GM23338 (cell line): ENCODE measurements at regions not wholly inside any gene's neighbourhood (a gene's known extent, or its start where the extent isn't known, plus 50 kb on each side); places are given as distances from the start of the nearest gene placed in this dataset.

Experiments used
- ATAC-seq: fragments of 200-7000 bp; cut with Tn5 transposase; 3 replicates; pipeline ENCODE4 v1.9.1; 2020
- DNase-seq: peaks from one replicate; pipeline ENCODE4 v3.0.0-alpha.2; 2015; ENCODE audit warnings: low spot score
- H2AFZ ChIP-seq: fragments of 200-600 bp; sonication (generic); 2 replicates; pipeline ENCODE4 v1.8.0; 2016; ENCODE audit warnings: antibody characterized with exemption, mild to moderate bottlenecking, moderate library complexity
- H3F3A ChIP-seq: fragments of 200-600 bp; sonication (generic); replicated peaks from 2 replicates; pipeline ENCODE4 v1.8.0; 2017; ENCODE audit warnings: antibody characterized with exemption, mixed run types, low read depth
- H3K27ac ChIP-seq: fragments of 200-600 bp; sonication (generic); 2 replicates; pipeline ENCODE4 v1.6.1; 2016; ENCODE audit warnings: low read depth
- H3K27me3 ChIP-seq: fragments of 200-600 bp; sonication (generic); 2 replicates; pipeline ENCODE4 v1.8.0; 2016; ENCODE audit warnings: mild to moderate bottlenecking, mixed run types, moderate library complexity; ENCODE audit not compliant: insufficient read depth
- H3K36me3 ChIP-seq: fragments of 200-600 bp; sonication (generic); 2 replicates; pipeline ENCODE4 v1.8.0; 2016; ENCODE audit warnings: mild to moderate bottlenecking; ENCODE audit not compliant: insufficient read depth
- H3K4me1 ChIP-seq: fragments of 200-600 bp; sonication (generic); 2 replicates; pipeline ENCODE4 v1.8.0; 2016; ENCODE audit warnings: mild to moderate bottlenecking, moderate library complexity; ENCODE audit not compliant: insufficient read depth
- H3K4me2 ChIP-seq: fragments of 200-600 bp; sonication (generic); 2 replicates; pipeline ENCODE4 v1.7.1; 2017; ENCODE audit warnings: mixed run types
- H3K4me3 ChIP-seq: fragments of 200-600 bp; sonication (generic); 2 replicates; pipeline ENCODE4 v1.6.1; 2016; ENCODE audit warnings: mixed run types
- H3K79me2 ChIP-seq: fragments of 200-600 bp; sonication (generic); replicated peaks from 2 replicates; pipeline ENCODE4 v1.8.0; 2017; ENCODE audit warnings: mild to moderate bottlenecking; ENCODE audit not compliant: insufficient read depth
- H3K9me2 ChIP-seq: fragments of 200-600 bp; sonication (generic); 2 replicates; pipeline ENCODE4 v1.8.0; 2017; ENCODE audit not compliant: insufficient read depth
- H4K20me1 ChIP-seq: fragments of 200-600 bp; sonication (generic); replicated peaks from 2 replicates; pipeline ENCODE4 v1.8.0; 2017; ENCODE audit warnings: mild to moderate bottlenecking; ENCODE audit not compliant: insufficient read depth
- H3K27ac Mint-ChIP-seq: 2 replicates; pipeline ENCODE4 v1.8.0; 2020; ENCODE audit warnings: inconsistent platforms, mild to moderate bottlenecking, moderate library complexity, mixed read lengths
- H3K27me3 Mint-ChIP-seq: 3 replicates; pipeline ENCODE4 v1.8.0; 2022; ENCODE audit warnings: low read depth, mild to moderate bottlenecking, moderate library complexity, mixed read lengths, inconsistent platforms; ENCODE audit not compliant: insufficient read depth, poor library complexity
- H3K36me3 Mint-ChIP-seq: 3 replicates; pipeline ENCODE4 v1.8.0; 2021; ENCODE audit warnings: low read depth, mild to moderate bottlenecking, inconsistent platforms, moderate library complexity, mixed read lengths
- H3K4me1 Mint-ChIP-seq: 3 replicates; pipeline ENCODE4 v1.8.0; 2020; ENCODE audit warnings: mild to moderate bottlenecking, inconsistent platforms, mixed read lengths
- H3K4me3 Mint-ChIP-seq: 3 replicates; pipeline ENCODE4 v1.8.0; 2021; ENCODE audit warnings: moderate library complexity, mild to moderate bottlenecking, inconsistent platforms, mixed read lengths
- H3K9me3 Mint-ChIP-seq: 3 replicates; pipeline ENCODE4 v1.8.0; 2020; ENCODE audit warnings: moderate library complexity, mild to moderate bottlenecking, inconsistent platforms, mixed read lengths
- CREB1 ChIP-seq: fragments of 250-450 bp; sonication (Bioruptor Pico); IDR thresholded peaks from 2 replicates; pipeline ENCODE4 v1.5.0; 2020; ENCODE audit warnings: low read depth, mild to moderate bottlenecking, moderate library complexity
- CTCF ChIP-seq, 2 experiments: fragments of 200-600 bp in 1 of 2; sonication (generic) in 1 of 2; conservative IDR thresholded peaks; 2 replicates each; pipeline versions ENCODE4 v1.5.1 to v1.6.1; 2016 to 2017; ENCODE audit warnings: antibody characterized with exemption in 2 of 2, low read depth in 2 of 2, mild to moderate bottlenecking in 2 of 2, moderate library complexity in 1 of 2
- ETS1 ChIP-seq: IDR thresholded peaks from 2 replicates; pipeline ENCODE4 v1.6.1; 2016; ENCODE audit warnings: antibody characterized with exemption
- EZH2 ChIP-seq: fragments of 200-600 bp; sonication (generic); IDR thresholded peaks from one replicate; pipeline ENCODE4 v1.8.0; 2017; ENCODE audit warnings: antibody characterized with exemption, mild to moderate bottlenecking, low read depth; ENCODE audit not compliant: unreplicated experiment
- EZH2phosphoT487 ChIP-seq: fragments of 200-600 bp; sonication (generic); IDR thresholded peaks from one replicate; pipeline ENCODE4 v1.8.1; 2018; ENCODE audit warnings: antibody characterized with exemption; ENCODE audit not compliant: unreplicated experiment
- JUNB ChIP-seq: IDR thresholded peaks from one replicate; pipeline ENCODE4 v1.6.1; 2016; ENCODE audit warnings: antibody characterized with exemption; ENCODE audit not compliant: unreplicated experiment
- NANOG ChIP-seq: IDR thresholded peaks from 2 replicates; pipeline ENCODE4 v1.6.1; 2016; ENCODE audit warnings: antibody characterized with exemption, borderline replicate concordance
- POLR2AphosphoS5 ChIP-seq: IDR thresholded peaks from 2 replicates; pipeline ENCODE4 v1.6.1; 2016; ENCODE audit warnings: antibody characterized with exemption, low read depth
- REST ChIP-seq: IDR thresholded peaks from one replicate; pipeline ENCODE4 v1.6.1; 2018; ENCODE audit warnings: antibody characterized with exemption; ENCODE audit not compliant: unreplicated experiment
- STAT1 ChIP-seq: IDR thresholded peaks from one replicate; pipeline ENCODE4 v1.6.1; 2016; ENCODE audit warnings: antibody characterized with exemption; ENCODE audit not compliant: unreplicated experiment
- ZNF114 ChIP-seq: fragments of 250-450 bp; sonication (Bioruptor Pico); IDR thresholded peaks from 2 replicates; pipeline ENCODE4 v1.5.0; 2020; ENCODE audit warnings: mild to moderate bottlenecking, moderate library complexity
- ZNF331 ChIP-seq: fragments of 250-450 bp; sonication (Bioruptor Pico); IDR thresholded peaks from 2 replicates; pipeline ENCODE4 v1.5.0; 2020; ENCODE audit warnings: low read depth, mild to moderate bottlenecking, moderate library complexity
- ZNF462 ChIP-seq: fragments of 250-450 bp; sonication (Bioruptor Pico); IDR thresholded peaks from 2 replicates; pipeline ENCODE4 v1.5.0; 2020; ENCODE audit warnings: mild to moderate bottlenecking, moderate library complexity

- Histone ChIP-seq H3K4me1 (peaks cover 26% of the 10 kb centered on the region; the same call in 1 of the 2 replicates), H3K4me3 (no peak overlapping the region), H3K4me2 (peak overlapping the region; percentile 5; the same call in 1 of the 2 replicates), H4K20me1 (no peaks in the 10 kb centered on the region), H3K27me3 (no peaks in the 10 kb centered on the region), H3K27ac (no peak overlapping the region), H3K79me2 (no peaks in the 10 kb centered on the region), H3K9me2 (peaks cover 5% of the 10 kb centered on the region), H3F3A (no peaks in the 10 kb centered on the region), H3K36me3 (no peaks in the 10 kb centered on the region), H2AFZ (no peak overlapping the region)
- peaks cover 39% of the 10 kb centered on the region for H3K4me1 Mint-ChIP-seq
- ATAC-seq (no peak), DNase-seq (no peak)
- H3K36me3 Mint-ChIP-seq = peaks cover 11% of the 10 kb centered on the region; the same call in 2 of the 3 replicates
- H3K27me3 Mint-ChIP-seq = no peaks in the 10 kb centered on the region
- TF ChIP-seq STAT1 (no peak), CREB1 (CRISPR knock-in tag) (no peak), NANOG (no peak), EZH2 (no peak), POLR2AphosphoS5 (no peak), EZH2phosphoT487 (no peak), ZNF331 (no peak), REST (no peak), JUNB (no peak), ZNF462 (CRISPR knock-in tag) (no peak), CTCF (conservative IDR thresholded peaks at IDR 0.05; ENCODE audit: low read depth in 2 of 2) (no peak), ZNF114 (no peak), ETS1 (no peak)
- peaks cover 4% of the 10 kb centered on the region; the same call in 1 of the 3 replicates for H3K9me3 Mint-ChIP-seq
- no peak overlapping the region for H3K4me3 Mint-ChIP-seq
- no peak overlapping the region for H3K27ac Mint-ChIP-seq
Observed at GRCh38 chr3:76664816-76665215, 375.1 kb upstream of the ROBO2 start.
